ENCODE measurements at regions not wholly inside any gene's neighbourhood (a gene's known extent, or its start where the extent isn't known, plus 50 kb on each side); places are given as distances from the start of the nearest gene placed in this dataset.

- TF ChIP-seq CTCF (conservative IDR thresholded peaks at IDR 0.05; ENCODE audit: low read length) (no peak), EZH2phosphoT487 (IDR thresholded peaks at IDR 0.05; ENCODE audit: borderline replicate concordance) (no peak)
Measured at GRCh38 chr10:33815776-33816175, 481.3 kb upstream of the NRP1 start.
